ENCODE measurements at regions not wholly inside any gene's neighbourhood (a gene's known extent, or its start where the extent isn't known, plus 50 kb on each side); places are given as distances from the start of the nearest gene placed in this dataset.

GRCh38 chr15:63448266-63448665 lies 56.1 kb upstream of the USP3 start:
- no peak for TF ChIP-seq EZH2 (IDR thresholded peaks at IDR 0.05; ENCODE audit: borderline replicate concordance, low read depth, low read length, poor library complexity, severe bottlenecking)
- no peak for TF ChIP-seq CTCF (conservative IDR thresholded peaks at IDR 0.05; ENCODE audit: low read depth, low read length)

All from A673 (cell line).